HEK293 (cell line): ENCODE measurements at regions not wholly inside any gene's neighbourhood (a gene's known extent, or its start where the extent isn't known, plus 50 kb on each side); places are given as distances from the start of the nearest gene placed in this dataset.
"Not testable (repeated sequence)": the region's sequence is repeated elsewhere in the genome, so short reads cannot be mapped to it uniquely, and the experiment has no call there.

ENCODE experiments used
- CTCF ChIA-PET: fragments of 350-600 bp; formaldehyde crosslinking; extraction: SDS; loops from one replicate; lab custom pipeline; 2021; ENCODE audit warnings: antibody characterized with exemption; lab: Yijun Ruan, JAX
- POLR2A ChIA-PET: fragments of 300-600 bp; formaldehyde crosslinking; extraction: SDS; loops from one replicate; lab custom pipeline; 2020; ENCODE audit warnings: antibody characterized with exemption, inconsistent platforms; lab: Yijun Ruan, JAX
- H3K27ac ChIP-seq: fragments of 200-500 bp; sonication (Bioruptor generic); 2 replicates; pipeline ENCODE4 v1.5.1; 2014; ENCODE audit warnings: low read depth, low read length, control low read depth, inconsistent platforms; ENCODE audit errors: extremely low read depth
- H3K36me3 ChIP-seq, 2 experiments: fragments of 200-500 bp in 1 of 2; sonication (Bioruptor generic) in 1 of 2; 1 replicate in 1 of 2; 2 replicates in 1 of 2; pipeline ENCODE4 v1.5.1; 2014 to 2017; ENCODE audit warnings: inconsistent platforms in 2 of 2, low read length in 2 of 2; ENCODE audit not compliant: control insufficient read depth in 2 of 2, insufficient read depth in 1 of 2
- H3K4me1 ChIP-seq: fragments of 200-500 bp; sonication (Bioruptor generic); 2 replicates; pipeline ENCODE4 v1.5.1; 2014; ENCODE audit warnings: mild to moderate bottlenecking, low read length, inconsistent platforms; ENCODE audit not compliant: control insufficient read depth, insufficient read depth
- H3K4me3 ChIP-seq: 2 replicates; pipeline ENCODE4 v1.5.1; 2011; ENCODE audit warnings: low read depth, mild to moderate bottlenecking, control low read depth, low read length, moderate library complexity
- H3K9me3 ChIP-seq: fragments of 200-500 bp; sonication (Bioruptor generic); 2 replicates; pipeline ENCODE4 v1.5.1; 2014; ENCODE audit warnings: low read depth, low read length, inconsistent platforms; ENCODE audit not compliant: control insufficient read depth, insufficient read depth
- GLI2 ChIP-seq: fragments of 450-650 bp; formaldehyde crosslinking; IDR thresholded peaks from 2 replicates; pipeline ENCODE4; 2017; ENCODE audit warnings: missing biosample characterization, missing genetic modification characterization, low read depth, borderline replicate concordance
- HOXA7 ChIP-seq: sonication (generic); formaldehyde crosslinking; IDR thresholded peaks from 2 replicates; pipeline ENCODE4 v1.8.1; 2022; ENCODE audit warnings: missing genetic modification reagents, borderline replicate concordance
- HOXD13 ChIP-seq: sonication (generic); formaldehyde crosslinking; IDR thresholded peaks from 2 replicates; pipeline ENCODE4 v1.8.0; 2022; ENCODE audit warnings: missing genetic modification reagents, borderline replicate concordance
- KLF8 ChIP-seq: fragments of 450-650 bp; formaldehyde crosslinking; IDR thresholded peaks from 2 replicates; pipeline ENCODE4 v1.5.1; 2016; ENCODE audit warnings: missing biosample characterization, missing genetic modification characterization
- MEIS1 ChIP-seq: sonication (generic); formaldehyde crosslinking; IDR thresholded peaks from 2 replicates; pipeline ENCODE4 v1.8.1; 2022; ENCODE audit warnings: missing genetic modification reagents, mild to moderate bottlenecking, borderline replicate concordance
- OSR2 ChIP-seq: fragments of 450-650 bp; formaldehyde crosslinking; IDR thresholded peaks from 2 replicates; pipeline ENCODE4 v1.5.1; 2016; ENCODE audit warnings: missing biosample characterization, missing genetic modification characterization
- PBX3 ChIP-seq: sonication (generic); formaldehyde crosslinking; IDR thresholded peaks from 2 replicates; pipeline ENCODE4 v1.8.1; 2022; ENCODE audit warnings: mild to moderate bottlenecking, moderate library complexity, missing genetic modification reagents
- SP7 ChIP-seq: fragments of 450-650 bp; formaldehyde crosslinking; IDR thresholded peaks from 2 replicates; pipeline ENCODE4 v1.5.1; 2016; ENCODE audit warnings: missing biosample characterization, missing genetic modification characterization
- ZFHX2 ChIP-seq: fragments of 450-650 bp; formaldehyde crosslinking; conservative IDR thresholded peaks from 2 replicates; pipeline ENCODE4 v1.5.1; 2016; ENCODE audit warnings: missing biosample characterization, missing genetic modification characterization
- ZNF10 ChIP-seq: fragments of 450-650 bp; formaldehyde crosslinking; IDR thresholded peaks from 2 replicates; pipeline ENCODE4 v1.5.1; 2017; ENCODE audit warnings: missing biosample characterization, missing genetic modification characterization
- ZNF138 ChIP-seq: fragments of 450-650 bp; formaldehyde crosslinking; IDR thresholded peaks from 2 replicates; pipeline ENCODE4 v1.5.1; 2016; ENCODE audit warnings: missing biosample characterization, missing genetic modification characterization, borderline replicate concordance
- ZNF292 ChIP-seq: fragments of 450-650 bp; formaldehyde crosslinking; IDR thresholded peaks from 2 replicates; pipeline ENCODE4 v1.5.1; 2016; ENCODE audit warnings: low read depth, missing biosample characterization, missing genetic modification characterization, borderline replicate concordance
- ZNF311 ChIP-seq: fragments of 450-650 bp; formaldehyde crosslinking; IDR thresholded peaks from 2 replicates; pipeline ENCODE4 v1.5.1; 2017; ENCODE audit warnings: missing biosample characterization, missing genetic modification characterization, borderline replicate concordance
- ZNF404 ChIP-seq: fragments of 450-650 bp; formaldehyde crosslinking; IDR thresholded peaks from 2 replicates; pipeline ENCODE4 v1.5.1; 2017; ENCODE audit warnings: missing biosample characterization, missing genetic modification characterization
- ZNF521 ChIP-seq: fragments of 450-650 bp; formaldehyde crosslinking; IDR thresholded peaks from 2 replicates; pipeline ENCODE4 v1.5.1; 2017; ENCODE audit warnings: missing biosample characterization, mild to moderate bottlenecking, missing genetic modification characterization
- ZNF529 ChIP-seq: fragments of 450-650 bp; formaldehyde crosslinking; IDR thresholded peaks from 2 replicates; pipeline ENCODE4 v1.5.1; 2017; ENCODE audit warnings: missing genetic modification characterization, missing biosample characterization; ENCODE audit not compliant: insufficient replicate concordance
- ZNF544 ChIP-seq: fragments of 450-650 bp; formaldehyde crosslinking; IDR thresholded peaks from 2 replicates; pipeline ENCODE4 v1.5.0; 2017; ENCODE audit warnings: missing biosample characterization, missing genetic modification characterization
- ZNF561 ChIP-seq: fragments of 450-650 bp; IDR thresholded peaks from 2 replicates; pipeline ENCODE4 v1.5.1; 2018; ENCODE audit warnings: missing biosample characterization, missing genetic modification characterization, borderline replicate concordance
- ZNF585B ChIP-seq: fragments of 450-650 bp; formaldehyde crosslinking; IDR thresholded peaks from 2 replicates; pipeline ENCODE4 v1.5.1; 2016; ENCODE audit warnings: missing biosample characterization, missing genetic modification characterization
- ZNF654 ChIP-seq: fragments of 450-650 bp; formaldehyde crosslinking; IDR thresholded peaks from 2 replicates; pipeline ENCODE4 v1.5.1; 2016; ENCODE audit warnings: low read depth, missing biosample characterization, missing genetic modification characterization
- ZNF658 ChIP-seq: fragments of 450-650 bp; formaldehyde crosslinking; IDR thresholded peaks from 2 replicates; pipeline ENCODE4; 2016; ENCODE audit warnings: missing biosample characterization, missing genetic modification characterization
- ZNF670 ChIP-seq: fragments of 450-650 bp; formaldehyde crosslinking; IDR thresholded peaks from 2 replicates; pipeline ENCODE4 v1.5.1; 2016; ENCODE audit warnings: missing biosample characterization, missing genetic modification characterization, low read depth
- ZNF677 ChIP-seq: fragments of 450-650 bp; IDR thresholded peaks from 2 replicates; pipeline ENCODE4 v1.5.0; 2018; ENCODE audit warnings: missing biosample characterization, mild to moderate bottlenecking, missing genetic modification characterization, moderate library complexity
- ZNF747 ChIP-seq: fragments of 450-650 bp; formaldehyde crosslinking; IDR thresholded peaks from 2 replicates; pipeline ENCODE4 v1.5.1; 2016; ENCODE audit warnings: missing biosample characterization, missing genetic modification characterization
- ZNF777 ChIP-seq: fragments of 450-650 bp; formaldehyde crosslinking; IDR thresholded peaks from 2 replicates; pipeline ENCODE4 v1.5.1; 2017; ENCODE audit warnings: missing biosample characterization, missing genetic modification characterization, borderline replicate concordance
- ZNF830 ChIP-seq: fragments of 450-650 bp; IDR thresholded peaks from 2 replicates; pipeline ENCODE4 v1.5.0; 2018; ENCODE audit warnings: missing biosample characterization, missing genetic modification characterization, low read depth, mild to moderate bottlenecking, moderate library complexity
- ZSCAN30 ChIP-seq: fragments of 450-650 bp; IDR thresholded peaks from 2 replicates; pipeline ENCODE4 v1.5.1; 2018; ENCODE audit warnings: missing biosample characterization, mild to moderate bottlenecking, missing genetic modification characterization, moderate library complexity
- ZSCAN5A ChIP-seq: fragments of 450-650 bp; formaldehyde crosslinking; IDR thresholded peaks from 2 replicates; pipeline ENCODE4 v1.5.1; 2016; ENCODE audit warnings: missing biosample characterization, missing genetic modification characterization
- TF ChIP-seq, protein P1 (sequence below): fragments of 450-650 bp; formaldehyde crosslinking; IDR thresholded peaks from 2 replicates; pipeline ENCODE4 v1.5.1; 2016; ENCODE audit warnings: missing biosample characterization, missing genetic modification characterization
- TF ChIP-seq, protein P2 (sequence below): fragments of 450-650 bp; IDR thresholded peaks from 2 replicates; pipeline ENCODE4 v1.5.1; 2018; ENCODE audit warnings: missing biosample characterization, missing genetic modification characterization

DNA sequence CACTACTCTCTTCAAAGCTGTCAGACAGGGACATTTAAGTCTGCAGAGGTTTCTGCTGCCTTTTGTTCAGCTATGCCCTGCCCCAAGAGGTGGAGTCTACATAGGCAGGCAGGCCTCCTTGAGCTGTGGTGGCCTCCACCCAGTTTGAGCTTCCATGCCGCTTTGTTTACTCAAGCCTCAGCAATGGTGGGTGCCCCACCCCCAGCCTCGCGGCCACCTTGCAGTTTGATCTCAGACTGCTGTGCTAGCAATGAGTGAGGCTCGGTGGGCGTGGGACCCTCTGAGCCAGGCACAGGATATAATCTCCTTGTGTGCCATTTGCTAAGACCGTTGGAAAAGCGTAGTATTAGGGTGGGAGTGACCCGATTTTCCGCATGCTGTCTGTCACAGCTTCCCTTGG, 710.0 kb upstream of the RGS18 start:
- H3K4me1 ChIP-seq, H3K9me3 ChIP-seq, CTCF ChIA-PET, H3K4me3 ChIP-seq, H3K36me3 ChIP-seq, POLR2A ChIA-PET, H3K27ac ChIP-seq: not testable (repeated sequence)

DNA sequence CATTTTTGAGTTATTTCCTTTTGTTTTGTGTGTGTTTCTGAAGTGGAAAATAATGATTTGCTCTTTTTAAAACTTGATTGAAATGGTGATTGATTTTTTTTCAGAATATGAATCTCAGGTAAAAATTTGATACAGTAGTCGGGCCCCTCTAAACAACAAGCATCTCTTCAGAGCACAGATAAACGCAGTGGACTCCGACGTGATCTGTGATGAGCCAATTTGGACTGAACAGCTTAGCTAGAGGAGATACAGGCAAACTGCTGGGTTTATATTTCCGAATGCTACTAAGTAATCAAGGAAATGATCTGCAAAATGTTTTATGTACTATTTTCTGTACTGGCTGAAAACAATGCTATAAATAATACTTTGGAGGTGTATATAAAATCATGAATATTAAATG, 705.7 kb upstream of the RGS18 start:
- no peak overlapping the region for H3K27ac ChIP-seq
- CTCF ChIA-PET, result no interaction called here
- TF ChIP-seq HOXA7 (CRISPR knock-in tag), result no peak
- no peak for TF ChIP-seq ZNF677 (tag by site-specific recombination)
- TF ChIP-seq ZNF529, result no peak
- TF ChIP-seq, protein P1, sequence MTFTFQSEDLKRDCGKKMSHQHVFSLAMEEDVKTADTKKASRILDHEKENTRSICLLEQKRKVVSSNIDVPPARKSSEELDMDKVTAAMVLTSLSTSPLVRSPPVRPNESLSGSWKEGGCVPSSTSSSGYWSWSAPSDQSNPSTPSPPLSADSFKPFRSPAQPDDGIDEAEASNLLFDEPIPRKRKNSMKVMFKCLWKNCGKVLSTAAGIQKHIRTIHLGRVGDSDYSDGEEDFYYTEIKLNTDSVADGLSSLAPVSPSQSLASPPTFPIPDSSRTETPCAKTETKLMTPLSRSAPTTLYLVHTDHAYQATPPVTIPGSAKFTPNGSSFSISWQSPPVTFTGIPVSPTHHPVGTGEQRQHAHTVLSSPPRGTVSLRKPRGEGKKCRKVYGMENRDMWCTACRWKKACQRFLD (tag by site-specific recombination), result no peak
- TF ChIP-seq ZNF658 (tag by site-specific recombination), result no peak
- TF ChIP-seq ZNF10 (tag by site-specific recombination), result no peak
- no peak for TF ChIP-seq ZNF654 (tag by site-specific recombination)
- TF ChIP-seq ZNF561 (tag by site-specific recombination), result no peak
- no peak for TF ChIP-seq HOXD13 (CRISPR knock-in tag)
- TF ChIP-seq GLI2 (tag by site-specific recombination), result no peak
- TF ChIP-seq MEIS1 (CRISPR knock-in tag), result no peak
- TF ChIP-seq ZNF292 (tag by site-specific recombination), result no peak
- no peak for TF ChIP-seq ZNF777 (tag by site-specific recombination)
- TF ChIP-seq, protein P2, sequence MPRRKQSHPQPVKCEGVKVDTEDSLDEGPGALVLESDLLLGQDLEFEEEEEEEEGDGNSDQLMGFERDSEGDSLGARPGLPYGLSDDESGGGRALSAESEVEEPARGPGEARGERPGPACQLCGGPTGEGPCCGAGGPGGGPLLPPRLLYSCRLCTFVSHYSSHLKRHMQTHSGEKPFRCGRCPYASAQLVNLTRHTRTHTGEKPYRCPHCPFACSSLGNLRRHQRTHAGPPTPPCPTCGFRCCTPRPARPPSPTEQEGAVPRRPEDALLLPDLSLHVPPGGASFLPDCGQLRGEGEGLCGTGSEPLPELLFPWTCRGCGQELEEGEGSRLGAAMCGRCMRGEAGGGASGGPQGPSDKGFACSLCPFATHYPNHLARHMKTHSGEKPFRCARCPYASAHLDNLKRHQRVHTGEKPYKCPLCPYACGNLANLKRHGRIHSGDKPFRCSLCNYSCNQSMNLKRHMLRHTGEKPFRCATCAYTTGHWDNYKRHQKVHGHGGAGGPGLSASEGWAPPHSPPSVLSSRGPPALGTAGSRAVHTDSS (tag by site-specific recombination), result no peak
- no peak for TF ChIP-seq ZSCAN5A (tag by site-specific recombination)
- POLR2A ChIA-PET, result no interaction called here
- no peaks in the 10 kb centered on the region for H3K36me3 ChIP-seq
- no peaks in the 10 kb centered on the region for H3K4me1 ChIP-seq
- H3K4me3 ChIP-seq, result no peak overlapping the region
- H3K9me3 ChIP-seq, result no peaks in the 10 kb centered on the region

- POLR2A ChIA-PET, result interaction anchor here (0.6 kb wide), 1 partner anchor 393 kb away, joined by 3 read pairs; no protein-coding TSS in a partner anchor
- no peaks in the 10 kb centered on the region for H3K9me3 ChIP-seq
- H3K4me3 ChIP-seq, result no peak overlapping the region
- CTCF ChIA-PET, result no interaction called here
- no peak overlapping the region for H3K27ac ChIP-seq
- no peaks in the 10 kb centered on the region for H3K36me3 ChIP-seq
- H3K4me1 ChIP-seq, result no peaks in the 10 kb centered on the region
- TF ChIP-seq SP7 (no peak), ZNF670 (tag by site-specific recombination) (no peak), KLF8 (tag by site-specific recombination) (no peak), ZFHX2 (tag by site-specific recombination) (no peak), ZNF544 (tag by site-specific recombination) (no peak), OSR2 (tag by site-specific recombination) (no peak), PBX3 (CRISPR knock-in tag) (no peak), ZSCAN30 (no peak), ZNF830 (tag by site-specific recombination) (no peak), ZNF747 (tag by site-specific recombination) (no peak), HOXA7 (CRISPR knock-in tag) (no peak), ZNF138 (tag by site-specific recombination) (no peak), ZNF521 (tag by site-specific recombination) (no peak), ZNF585B (tag by site-specific recombination) (no peak), ZNF311 (tag by site-specific recombination) (no peak), ZNF404 (no peak)
Measured at GRCh38 chr1:191453487-191453886, 704.8 kb upstream of the RGS18 start.
